Activated CD4-positive, alpha-beta memory T cell treated with anti-CD3 and anti-CD28 coated beads, Interleukin-2, amount 10 ng/mL, durations not matched to agents 7 days and 5 days (primary cell): ENCODE measurements at regions not wholly inside any gene's neighbourhood (a gene's known extent, or its start where the extent isn't known, plus 50 kb on each side); places are given as distances from the start of the nearest gene placed in this dataset.

ENCODE experiments used
- CTCF ChIA-PET: fragments of 350-600 bp; sonication (Branson Sonifier 250); formaldehyde crosslinking; loops from one replicate; lab custom pipeline; 2021; ENCODE audit warnings: antibody characterized with exemption, inconsistent platforms; lab: Charles Lee
- POLR2A ChIA-PET: fragments of 350-600 bp; sonication (Branson Sonifier 250); formaldehyde crosslinking; loops from one replicate; lab custom pipeline; 2021; ENCODE audit warnings: antibody characterized with exemption; lab: Charles Lee
- DNase-seq: peaks from one replicate; pipeline ENCODE4 v3.0.0-alpha.2; 2020
- H3K27ac Mint-ChIP-seq: one replicate; pipeline ENCODE4 v1.8.0; 2021; ENCODE audit warnings: mild to moderate bottlenecking, mixed read lengths
- H3K27me3 Mint-ChIP-seq: one replicate; pipeline ENCODE4 v1.8.0; 2021; ENCODE audit warnings: mixed read lengths
- H3K36me3 Mint-ChIP-seq: one replicate; pipeline ENCODE4 v1.8.0; 2021; ENCODE audit warnings: low read depth, mixed read lengths
- H3K4me1 Mint-ChIP-seq: one replicate; pipeline ENCODE4 v1.8.0; 2021; ENCODE audit warnings: mixed read lengths
- H3K4me3 Mint-ChIP-seq: one replicate; pipeline ENCODE4 v1.8.0; 2021; ENCODE audit warnings: mild to moderate bottlenecking, mixed read lengths
- H3K9me3 Mint-ChIP-seq: one replicate; pipeline ENCODE4 v1.8.0; 2021; ENCODE audit warnings: mixed read lengths

- peaks cover 54% of the 10 kb centered on the region for H3K4me1 Mint-ChIP-seq
- H3K4me3 Mint-ChIP-seq = no peak overlapping the region
- no peaks in the 10 kb centered on the region for H3K27me3 Mint-ChIP-seq
- CTCF ChIA-PET = interaction anchor here (2.5 to 3.4 kb wide), 2 partner anchors 221 to 272 kb away, joined by 14 to 20 read pairs; no protein-coding TSS in a partner anchor
- H3K9me3 Mint-ChIP-seq = no peaks in the 10 kb centered on the region
- DNase-seq = no peak
- H3K36me3 Mint-ChIP-seq = peaks cover 2% of the 10 kb centered on the region
- H3K27ac Mint-ChIP-seq = no peak overlapping the region
- POLR2A ChIA-PET = interaction anchor here (0.8 to 1.5 kb wide), 3 partner anchors 9 to 221 kb away, joined by 3 to 5 read pairs (median 3); no protein-coding TSS in a partner anchor
Measured at GRCh38 chr7:50146692-50147091, 53.6 kb upstream of the ZPBP start.

GRCh38 chr7:50145801-50146338 lies 52.8 kb upstream of the ZPBP start:
- Mint-ChIP-seq H3K27me3 (peaks cover 5% of the 10 kb centered on the region), H3K9me3 (no peaks in the 10 kb centered on the region), H3K4me1 (peaks cover 57% of the 10 kb centered on the region), H3K27ac (peak overlapping the region; percentile 24), H3K4me3 (no peak overlapping the region), H3K36me3 (peaks cover 2% of the 10 kb centered on the region)
- no peak for DNase-seq
- ChIA-PET POLR2A (interaction anchor here (0.7 to 1.5 kb wide), 5 partner anchors 10 to 223 kb away, joined by 3 read pairs; no protein-coding TSS in a partner anchor), CTCF (interaction anchor here (0.7 to 4.6 kb wide), 7 partner anchors 53 to 287 kb away, joined by 3 to 65 read pairs (median 5); no protein-coding TSS in a partner anchor)

- DNase-seq = no peak
- Mint-ChIP-seq H3K36me3 (peaks cover 2% of the 10 kb centered on the region), H3K9me3 (no peaks in the 10 kb centered on the region), H3K4me1 (peaks cover 57% of the 10 kb centered on the region), H3K4me3 (no peak overlapping the region), H3K27me3 (peaks cover 5% of the 10 kb centered on the region), H3K27ac (no peak overlapping the region)
- ChIA-PET CTCF (interaction anchor here (0.9 to 4.6 kb wide), 5 partner anchors 53 to 287 kb away, joined by 3 to 65 read pairs (median 5); no protein-coding TSS in a partner anchor), POLR2A (interaction anchor here (0.7 to 1.5 kb wide), 4 partner anchors 10 to 224 kb away, joined by 3 read pairs; no protein-coding TSS in a partner anchor)
Measured at GRCh38 chr7:50145226-50145625, 52.2 kb upstream of the ZPBP start.
